HEK293 (cell line): ENCODE measurements at regions not wholly inside any gene's neighbourhood (a gene's known extent, or its start where the extent isn't known, plus 50 kb on each side); places are given as distances from the start of the nearest gene placed in this dataset.

Experiments
- CTCF ChIA-PET: fragments of 350-600 bp; formaldehyde crosslinking; extraction: SDS; loops from one replicate; lab custom pipeline; 2021; ENCODE audit warnings: antibody characterized with exemption; lab: Yijun Ruan, JAX
- POLR2A ChIA-PET: fragments of 300-600 bp; formaldehyde crosslinking; extraction: SDS; loops from one replicate; lab custom pipeline; 2020; ENCODE audit warnings: antibody characterized with exemption, inconsistent platforms; lab: Yijun Ruan, JAX
- H3K27ac ChIP-seq: fragments of 200-500 bp; sonication (Bioruptor generic); 2 replicates; pipeline ENCODE4 v1.5.1; 2014; ENCODE audit warnings: low read depth, low read length, control low read depth, inconsistent platforms; ENCODE audit errors: extremely low read depth
- H3K36me3 ChIP-seq, 2 experiments: fragments of 200-500 bp in 1 of 2; sonication (Bioruptor generic) in 1 of 2; 1 replicate in 1 of 2; 2 replicates in 1 of 2; pipeline ENCODE4 v1.5.1; 2014 to 2017; ENCODE audit warnings: inconsistent platforms in 2 of 2, low read length in 2 of 2; ENCODE audit not compliant: control insufficient read depth in 2 of 2, insufficient read depth in 1 of 2
- H3K4me1 ChIP-seq: fragments of 200-500 bp; sonication (Bioruptor generic); 2 replicates; pipeline ENCODE4 v1.5.1; 2014; ENCODE audit warnings: mild to moderate bottlenecking, low read length, inconsistent platforms; ENCODE audit not compliant: control insufficient read depth, insufficient read depth
- H3K4me3 ChIP-seq: 2 replicates; pipeline ENCODE4 v1.5.1; 2011; ENCODE audit warnings: low read depth, mild to moderate bottlenecking, control low read depth, low read length, moderate library complexity
- H3K9me3 ChIP-seq: fragments of 200-500 bp; sonication (Bioruptor generic); 2 replicates; pipeline ENCODE4 v1.5.1; 2014; ENCODE audit warnings: low read depth, low read length, inconsistent platforms; ENCODE audit not compliant: control insufficient read depth, insufficient read depth
- GLI4 ChIP-seq: fragments of 450-650 bp; formaldehyde crosslinking; IDR thresholded peaks from 2 replicates; pipeline ENCODE4 v1.5.1; 2016; ENCODE audit warnings: missing biosample characterization, missing genetic modification characterization
- TSHZ1 ChIP-seq: fragments of 450-650 bp; formaldehyde crosslinking; IDR thresholded peaks from 2 replicates; pipeline ENCODE4 v1.5.1; 2016; ENCODE audit warnings: missing biosample characterization, missing genetic modification characterization, borderline replicate concordance
- ZBTB1 ChIP-seq: fragments of 450-650 bp; formaldehyde crosslinking; IDR thresholded peaks from 2 replicates; pipeline ENCODE4 v1.5.1; 2016; ENCODE audit warnings: missing biosample characterization, missing genetic modification characterization
- ZBTB7A ChIP-seq: fragments of 450-650 bp; formaldehyde crosslinking; IDR thresholded peaks from 2 replicates; pipeline ENCODE4 v1.5.1; 2016; ENCODE audit warnings: low read depth, missing biosample characterization, missing genetic modification characterization
- ZBTB8A ChIP-seq: fragments of 450-650 bp; formaldehyde crosslinking; IDR thresholded peaks from 2 replicates; pipeline ENCODE4 v1.5.1; 2016; ENCODE audit warnings: missing biosample characterization, missing genetic modification characterization
- ZFP3 ChIP-seq: fragments of 450-650 bp; formaldehyde crosslinking; IDR thresholded peaks from 2 replicates; pipeline ENCODE4 v1.5.1; 2016; ENCODE audit warnings: low read depth, missing biosample characterization, missing genetic modification characterization
- ZNF10 ChIP-seq: fragments of 450-650 bp; formaldehyde crosslinking; IDR thresholded peaks from 2 replicates; pipeline ENCODE4 v1.5.1; 2017; ENCODE audit warnings: missing biosample characterization, missing genetic modification characterization
- ZNF146 ChIP-seq: fragments of 450-650 bp; formaldehyde crosslinking; IDR thresholded peaks from 2 replicates; pipeline ENCODE4 v1.5.1; 2016; ENCODE audit warnings: missing biosample characterization, missing genetic modification characterization
- ZNF157 ChIP-seq: fragments of 450-650 bp; formaldehyde crosslinking; IDR thresholded peaks from 2 replicates; pipeline ENCODE4 v1.5.1; 2016; ENCODE audit warnings: missing biosample characterization, missing genetic modification characterization
- ZNF175 ChIP-seq: fragments of 450-650 bp; formaldehyde crosslinking; IDR thresholded peaks from 2 replicates; pipeline ENCODE4 v1.5.1; 2016; ENCODE audit warnings: missing biosample characterization, missing genetic modification characterization
- ZNF221 ChIP-seq: fragments of 450-650 bp; formaldehyde crosslinking; IDR thresholded peaks from 2 replicates; pipeline ENCODE4 v1.5.1; 2017; ENCODE audit warnings: missing biosample characterization, missing genetic modification characterization, borderline replicate concordance
- ZNF24 ChIP-seq: fragments of 450-650 bp; formaldehyde crosslinking; IDR thresholded peaks from 2 replicates; pipeline ENCODE4 v1.5.1; 2016; ENCODE audit warnings: missing biosample characterization, missing genetic modification characterization
- ZNF266 ChIP-seq: fragments of 450-650 bp; formaldehyde crosslinking; IDR thresholded peaks from 2 replicates; pipeline ENCODE4 v1.5.1; 2016; ENCODE audit warnings: missing biosample characterization, missing genetic modification characterization, low read depth
- ZNF280D ChIP-seq: fragments of 450-650 bp; formaldehyde crosslinking; IDR thresholded peaks from 2 replicates; pipeline ENCODE4 v1.5.1; 2016; ENCODE audit warnings: missing biosample characterization, missing genetic modification characterization
- ZNF292 ChIP-seq: fragments of 450-650 bp; formaldehyde crosslinking; IDR thresholded peaks from 2 replicates; pipeline ENCODE4 v1.5.1; 2016; ENCODE audit warnings: low read depth, missing biosample characterization, missing genetic modification characterization, borderline replicate concordance
- ZNF354C ChIP-seq: fragments of 450-650 bp; formaldehyde crosslinking; IDR thresholded peaks from 2 replicates; pipeline ENCODE4 v1.5.1; 2016; ENCODE audit warnings: missing biosample characterization, missing genetic modification characterization, low read depth, borderline replicate concordance
- ZNF426 ChIP-seq: fragments of 450-650 bp; formaldehyde crosslinking; IDR thresholded peaks from 2 replicates; pipeline ENCODE4 v1.5.1; 2017; ENCODE audit warnings: missing biosample characterization, missing genetic modification characterization, mild to moderate bottlenecking, inconsistent platforms, moderate library complexity
- ZNF501 ChIP-seq: fragments of 450-650 bp; formaldehyde crosslinking; IDR thresholded peaks from 2 replicates; pipeline ENCODE4 v1.5.1; 2016; ENCODE audit warnings: missing biosample characterization, missing genetic modification characterization
- ZNF521 ChIP-seq: fragments of 450-650 bp; formaldehyde crosslinking; IDR thresholded peaks from 2 replicates; pipeline ENCODE4 v1.5.1; 2017; ENCODE audit warnings: missing biosample characterization, mild to moderate bottlenecking, missing genetic modification characterization
- ZNF560 ChIP-seq: fragments of 450-650 bp; formaldehyde crosslinking; IDR thresholded peaks from 2 replicates; pipeline ENCODE4 v1.5.1; 2017; ENCODE audit warnings: missing biosample characterization, missing genetic modification characterization, borderline replicate concordance
- ZNF596 ChIP-seq: fragments of 450-650 bp; IDR thresholded peaks from 2 replicates; pipeline ENCODE4 v1.5.0; 2018; ENCODE audit warnings: missing biosample characterization, mild to moderate bottlenecking, missing genetic modification characterization, moderate library complexity
- TF ChIP-seq, protein P1 (sequence below): fragments of 450-650 bp; formaldehyde crosslinking; IDR thresholded peaks from 2 replicates; pipeline ENCODE4 v1.5.1; 2016; ENCODE audit warnings: missing biosample characterization, missing genetic modification characterization
- TF ChIP-seq, protein P2 (sequence below): fragments of 450-650 bp; formaldehyde crosslinking; IDR thresholded peaks from 2 replicates; pipeline ENCODE4 v1.5.1; 2016; ENCODE audit warnings: missing biosample characterization, missing genetic modification characterization

DNA sequence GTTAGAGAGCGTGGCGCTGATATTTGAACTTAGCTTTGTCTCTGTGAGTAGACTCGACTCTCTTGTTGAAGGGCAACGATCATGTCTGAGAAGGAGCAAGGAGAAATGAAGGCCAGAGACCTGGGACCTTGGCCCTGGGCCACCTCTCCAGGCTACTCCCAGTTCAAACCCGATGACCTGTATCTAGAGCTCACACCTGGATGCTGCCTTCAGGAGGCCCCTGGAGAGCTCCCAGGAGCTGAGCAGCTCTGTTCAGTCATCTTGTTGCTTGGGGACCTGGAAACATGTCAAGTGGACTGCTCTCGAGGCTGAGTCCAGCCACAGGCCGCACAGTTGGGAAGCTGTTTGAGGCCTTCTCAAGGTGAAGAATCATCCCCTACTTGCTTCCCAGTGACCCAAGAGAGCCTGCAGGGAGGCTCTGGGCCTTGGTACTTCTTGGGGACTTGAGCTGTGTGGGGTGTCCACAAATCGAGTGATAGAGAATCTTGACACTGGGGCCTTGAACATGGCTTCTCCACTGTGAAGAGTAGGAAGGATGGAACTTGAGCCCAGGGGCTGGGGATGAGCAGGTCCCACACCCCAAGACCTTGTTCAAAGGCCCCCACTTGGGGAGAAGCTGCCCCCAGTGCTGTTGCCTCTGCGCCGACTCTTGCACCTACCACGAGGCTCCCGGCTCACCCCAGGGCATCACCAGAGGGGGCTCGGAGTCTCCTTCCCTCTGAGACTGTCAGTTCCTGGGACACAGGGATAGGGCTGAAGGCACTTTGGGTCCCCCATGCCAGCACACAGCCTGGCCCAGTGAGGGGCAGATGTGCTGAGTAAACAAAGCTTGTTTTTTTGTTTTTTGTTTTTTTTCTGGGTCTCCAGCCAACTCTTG is 112.1 kb downstream of the IRX5 start:
- no peak overlapping the region for H3K4me3 ChIP-seq
- no peaks in the 10 kb centered on the region for H3K9me3 ChIP-seq
- CTCF ChIA-PET: interaction anchor here (0.6 to 0.8 kb wide), 2 partner anchors 8 to 20 kb away, joined by 3 to 5 read pairs; no protein-coding TSS in a partner anchor

DNA sequence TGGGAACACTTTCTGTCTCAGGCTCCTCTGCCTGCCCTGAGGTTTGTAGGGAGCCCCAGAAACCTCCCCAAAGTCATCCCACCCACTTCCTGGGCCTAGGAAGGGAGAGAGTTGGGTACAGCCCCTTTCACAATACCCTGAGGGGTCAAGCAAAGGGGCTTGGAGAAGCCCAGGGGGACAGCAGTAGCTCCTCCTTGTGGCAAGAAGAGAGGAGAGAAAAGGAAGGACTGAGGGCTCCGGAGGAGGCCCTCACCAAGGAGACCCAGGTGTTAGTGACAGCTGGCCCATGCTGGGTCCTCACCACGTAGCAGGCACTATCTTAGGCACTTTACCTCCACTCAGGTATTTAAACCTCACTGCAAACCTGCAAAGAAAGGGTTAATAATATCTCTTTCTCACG is 112.8 kb downstream of the IRX5 start:
- ChIA-PET POLR2A (interaction anchor here (0.6 kb wide), 1 partner anchor 83 kb away, joined by 3 read pairs; no protein-coding TSS in a partner anchor), CTCF (interaction anchor here (0.8 kb wide), 1 partner anchor 8 kb away, joined by 5 read pairs; no protein-coding TSS in a partner anchor)
- Histone ChIP-seq H3K4me3 (no peak overlapping the region), H3K4me1 (no peaks in the 10 kb centered on the region), H3K9me3 (no peaks in the 10 kb centered on the region), H3K36me3 (no peaks in the 10 kb centered on the region), H3K27ac (no peak overlapping the region)
- TF ChIP-seq ZNF266 (tag by site-specific recombination) (no peak), ZNF501 (tag by site-specific recombination) (no peak), ZNF560 (tag by site-specific recombination) (no peak), ZNF354C (tag by site-specific recombination) (no peak), ZNF157 (no peak), ZNF292 (tag by site-specific recombination) (no peak), ZFP3 (no peak), ZNF175 (tag by site-specific recombination) (no peak), ZBTB8A (tag by site-specific recombination) (no peak)
- TF ChIP-seq, protein P1, sequence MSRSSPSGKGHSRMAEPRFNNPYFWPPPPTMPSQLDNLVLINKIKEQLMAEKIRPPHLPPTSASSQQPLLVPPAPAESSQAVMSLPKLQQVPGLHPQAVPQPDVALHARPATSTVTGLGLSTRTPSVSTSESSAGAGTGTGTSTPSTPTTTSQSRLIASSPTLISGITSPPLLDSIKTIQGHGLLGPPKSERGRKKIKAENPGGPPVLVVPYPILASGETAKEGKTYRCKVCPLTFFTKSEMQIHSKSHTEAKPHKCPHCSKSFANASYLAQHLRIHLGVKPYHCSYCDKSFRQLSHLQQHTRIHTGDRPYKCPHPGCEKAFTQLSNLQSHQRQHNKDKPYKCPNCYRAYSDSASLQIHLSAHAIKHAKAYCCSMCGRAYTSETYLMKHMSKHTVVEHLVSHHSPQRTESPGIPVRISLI: no peak

More for the DNA sequence above, 112.1 kb downstream of the IRX5 start:
- TF ChIP-seq GLI4: no peak
- TF ChIP-seq ZNF426 (tag by site-specific recombination): no peak
- no peak for TF ChIP-seq ZNF221 (tag by site-specific recombination)
- TF ChIP-seq ZNF24 (tag by site-specific recombination): no peak
- no peak for TF ChIP-seq ZNF280D (tag by site-specific recombination)
- TF ChIP-seq ZBTB1 (tag by site-specific recombination): no peak
- no peak for TF ChIP-seq TSHZ1
- no peak for TF ChIP-seq ZNF292 (tag by site-specific recombination)
- TF ChIP-seq ZBTB7A: no peak
- no peak for TF ChIP-seq ZNF146 (tag by site-specific recombination)
- TF ChIP-seq ZNF521 (tag by site-specific recombination): no peak
- TF ChIP-seq, protein P2, sequence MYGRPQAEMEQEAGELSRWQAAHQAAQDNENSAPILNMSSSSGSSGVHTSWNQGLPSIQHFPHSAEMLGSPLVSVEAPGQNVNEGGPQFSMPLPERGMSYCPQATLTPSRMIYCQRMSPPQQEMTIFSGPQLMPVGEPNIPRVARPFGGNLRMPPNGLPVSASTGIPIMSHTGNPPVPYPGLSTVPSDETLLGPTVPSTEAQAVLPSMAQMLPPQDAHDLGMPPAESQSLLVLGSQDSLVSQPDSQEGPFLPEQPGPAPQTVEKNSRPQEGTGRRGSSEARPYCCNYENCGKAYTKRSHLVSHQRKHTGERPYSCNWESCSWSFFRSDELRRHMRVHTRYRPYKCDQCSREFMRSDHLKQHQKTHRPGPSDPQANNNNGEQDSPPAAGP (tag by site-specific recombination): no peak
- TF ChIP-seq ZNF596: no peak
- no peak for TF ChIP-seq ZNF10
- H3K27ac ChIP-seq: no peak overlapping the region
- POLR2A ChIA-PET: no interaction called here
- H3K4me1 ChIP-seq: no peaks in the 10 kb centered on the region
- no peaks in the 10 kb centered on the region for H3K36me3 ChIP-seq
